ENCODE measurements at regions not wholly inside any gene's neighbourhood (a gene's known extent, or its start where the extent isn't known, plus 50 kb on each side); places are given as distances from the start of the nearest gene placed in this dataset.

- H3K36me3 Mint-ChIP-seq (ENCODE audit: low read depth) = no peaks in the 10 kb centered on the region
- no peak overlapping the region for H3K27ac ChIP-seq (ENCODE audit: low read depth)
- DNase-seq (ENCODE audit: low spot score) = no peak
- H3K27me3 ChIP-seq (ENCODE audit: insufficient read depth) = no peaks in the 10 kb centered on the region
- H3K4me1 ChIP-seq (ENCODE audit: insufficient read depth) = no peaks in the 10 kb centered on the region
- no peaks in the 10 kb centered on the region for H4K20me1 ChIP-seq (replicated peaks; ENCODE audit: insufficient read depth)
- no peak for ATAC-seq
- no peaks in the 10 kb centered on the region; the same call in 2 of the 3 replicates for H3K9me3 Mint-ChIP-seq
- no peak overlapping the region for H3K4me2 ChIP-seq
- peaks cover 3% of the 10 kb centered on the region; the same call in 1 of the 2 replicates for H3K9me2 ChIP-seq (ENCODE audit: insufficient read depth)
- no peak overlapping the region for H2AFZ ChIP-seq
- H3K4me3 ChIP-seq = no peak overlapping the region
- H3F3A ChIP-seq (replicated peaks; ENCODE audit: low read depth) = no peaks in the 10 kb centered on the region
- no peak overlapping the region for H3K4me3 Mint-ChIP-seq
- no peaks in the 10 kb centered on the region for H3K79me2 ChIP-seq (replicated peaks; ENCODE audit: insufficient read depth)
- H3K4me1 Mint-ChIP-seq = no peaks in the 10 kb centered on the region
- no peak overlapping the region for H3K27ac Mint-ChIP-seq
- H3K27me3 Mint-ChIP-seq (ENCODE audit: insufficient read depth, low read depth, poor library complexity) = no peaks in the 10 kb centered on the region
- no peaks in the 10 kb centered on the region for H3K36me3 ChIP-seq (ENCODE audit: insufficient read depth)
- TF ChIP-seq CREB1 (CRISPR knock-in tag; IDR thresholded peaks at IDR 0.05; ENCODE audit: low read depth) (no peak), ZNF331 (CRISPR knock-in tag; IDR thresholded peaks at IDR 0.05; ENCODE audit: low read depth) (no peak), CTCF (conservative IDR thresholded peaks at IDR 0.05; ENCODE audit: low read depth in 2 of 2) (no peak), EZH2 (IDR thresholded peaks at IDR 0.05; ENCODE audit: low read depth, unreplicated experiment) (no peak), ZNF114 (CRISPR knock-in tag; IDR thresholded peaks at IDR 0.05) (no peak), NANOG (IDR thresholded peaks at IDR 0.05; ENCODE audit: borderline replicate concordance) (no peak), ZNF462 (CRISPR knock-in tag; IDR thresholded peaks at IDR 0.05) (no peak), JUNB (IDR thresholded peaks at IDR 0.05; ENCODE audit: unreplicated experiment) (no peak), REST (IDR thresholded peaks at IDR 0.05; ENCODE audit: unreplicated experiment) (no peak), EZH2phosphoT487 (IDR thresholded peaks at IDR 0.05; ENCODE audit: unreplicated experiment) (no peak), POLR2AphosphoS5 (IDR thresholded peaks at IDR 0.05; ENCODE audit: low read depth) (no peak), ETS1 (IDR thresholded peaks at IDR 0.05) (no peak), STAT1 (IDR thresholded peaks at IDR 0.05; ENCODE audit: unreplicated experiment) (no peak)
Measured at GRCh38 chr3:88713233-88713691, 394.2 kb upstream of the EPHA3 start.

Measured in GM23338 (cell line).